Kidney (tissue), 13 donors: ENCODE measurements at regions not wholly inside any gene's neighbourhood (a gene's known extent, or its start where the extent isn't known, plus 50 kb on each side); places are given as distances from the start of the nearest gene placed in this dataset.
A peak's percentile ranks its signal among the peaks of the same experiment; 100 is the strongest.

ENCODE experiments used
- DNase-seq, 5 donors: peaks; one replicate each; pipeline ENCODE4 v3.0.0-alpha.2; 2013 to 2020
- FAIRE-seq: peaks from 2 replicates; lab custom pipeline; 2012; peaks lifted over from hg19 to GRCh38; lab: Jason Lieb, UNC
- H3K27ac ChIP-seq, 2 donors: one replicate each; pipeline ENCODE4 v1.7.0; 2013; ENCODE audit warnings: low read depth in 2 of 2, low read length in 2 of 2, inconsistent platforms in 1 of 2
- H3K27me3 ChIP-seq: one replicate; pipeline ENCODE4 v1.7.1; 2013; ENCODE audit warnings: low read length, inconsistent platforms; ENCODE audit not compliant: control insufficient read depth, insufficient read depth
- H3K36me3 ChIP-seq, 3 donors: one replicate each; pipeline versions ENCODE4 v1.7.0 to v1.7.1; 2013; ENCODE audit warnings: low read length in 3 of 3, control low read depth in 1 of 3, inconsistent platforms in 1 of 3; ENCODE audit not compliant: insufficient read depth in 3 of 3, control insufficient read depth in 2 of 3
- H3K4me1 ChIP-seq, 3 donors: one replicate each; pipeline versions ENCODE4 v1.7.0 to v1.7.1; 2013; ENCODE audit warnings: low read length in 3 of 3, inconsistent platforms in 1 of 3, low read depth in 1 of 3; ENCODE audit not compliant: control insufficient read depth in 2 of 3, insufficient read depth in 2 of 3
- H3K4me3 ChIP-seq, 3 donors: one replicate each; pipeline versions ENCODE4 v1.7.0 to v1.8.1; 2013; ENCODE audit warnings: low read length in 3 of 3, control low read depth in 1 of 3, inconsistent platforms in 1 of 3
- H3K9ac ChIP-seq, 3 donors: one replicate each; pipeline versions ENCODE4 v1.7.0 to v1.7.1; 2013; ENCODE audit warnings: low read length in 3 of 3, control low read depth in 1 of 3, inconsistent platforms in 1 of 3
- H3K9me3 ChIP-seq, 3 donors: one replicate each; pipeline versions ENCODE4 v1.7.0 to v1.7.1; 2013; ENCODE audit warnings: low read length in 3 of 3, control low read depth in 1 of 3, inconsistent platforms in 1 of 3; ENCODE audit not compliant: control insufficient read depth in 2 of 3, insufficient read depth in 1 of 3
- CTCF ChIP-seq: IDR thresholded peaks from 3 replicates; pipeline ENCODE4 v1.5.1; 2012; ENCODE audit warnings: mild to moderate bottlenecking, moderate library complexity, borderline replicate concordance; ENCODE audit not compliant: insufficient read depth; ENCODE audit errors: extremely low read depth
- intact Hi-C: fragments of 100-400 bp; cut with DNase I; formaldehyde crosslinking; loops from one replicate; pipeline ENCODE4 v1.11.1; 2022
- donor health status: control.
- donor health status: control.
- donor health status: control.
- donor health status: control.
- donor health status: control.
- donor health status: DM: yes; HTN: yes; CAD: no.
- donor health status: Normal renal cell carcinoma (clear cell type).

DNA sequence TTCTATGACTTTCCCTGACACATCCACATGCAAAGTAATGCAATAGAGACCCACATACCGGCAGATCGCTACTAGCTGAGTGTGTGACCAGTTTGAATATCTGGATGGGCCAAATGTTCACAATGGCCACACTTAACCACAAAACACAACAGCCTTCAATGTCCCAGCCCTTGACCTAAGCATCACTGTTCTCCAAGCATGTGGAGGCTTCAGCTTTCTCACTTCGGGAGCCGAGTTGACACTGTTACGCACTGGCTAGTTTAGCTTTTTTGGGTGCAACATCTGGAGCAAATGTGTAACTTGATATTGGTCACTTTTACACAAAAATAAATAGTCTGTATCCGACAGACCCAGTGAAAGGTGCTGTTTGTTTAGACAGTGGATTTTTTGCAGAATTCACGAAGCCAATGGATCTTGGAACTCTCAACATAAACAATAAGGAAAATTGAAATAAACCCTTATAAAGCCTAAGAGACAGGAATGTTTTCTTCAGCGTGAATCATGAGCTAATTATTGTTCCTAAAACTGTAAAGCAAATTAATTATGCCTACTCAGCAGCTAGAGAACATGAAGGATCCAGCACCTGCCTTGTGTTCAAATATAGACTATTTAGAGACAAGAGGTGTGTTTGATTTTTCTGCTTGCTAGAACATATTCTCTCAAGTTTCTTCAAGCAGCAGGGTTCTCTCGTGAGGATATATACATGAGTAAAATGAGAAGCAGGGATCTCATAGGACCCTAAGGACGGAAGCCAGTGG lies 117.6 kb upstream of the JCAD start:
- no peak overlapping the region for H3K27ac ChIP-seq
- no peaks in the 10 kb centered on the region for H3K9me3 ChIP-seq
- FAIRE-seq (no peak), DNase-seq (peak in 2 of 5 donors; percentile 23 to 27)
- no peaks in the 10 kb centered on the region for H3K27me3 ChIP-seq
- intact Hi-C loops = no loop called here
- no peaks in the 10 kb centered on the region for H3K4me1 ChIP-seq
- no peak overlapping the region for H3K4me3 ChIP-seq
- H3K36me3 ChIP-seq = no peaks in the 10 kb centered on the region
- no peak for TF ChIP-seq CTCF
- no peak overlapping the region for H3K9ac ChIP-seq

GRCh38 chr10:30176182-30176581 lies 116.8 kb upstream of the JCAD start:
- no peak for TF ChIP-seq CTCF
- H3K27ac ChIP-seq = no peak overlapping the region
- H3K4me1 ChIP-seq = no peaks in the 10 kb centered on the region
- FAIRE-seq = no peak
- no peak overlapping the region for H3K4me3 ChIP-seq
- DNase-seq = no peak
- no peaks in the 10 kb centered on the region for H3K27me3 ChIP-seq
- H3K9ac ChIP-seq = no peak overlapping the region
- intact Hi-C loops = no loop called here
- no peaks in the 10 kb centered on the region for H3K9me3 ChIP-seq
- no peaks in the 10 kb centered on the region for H3K36me3 ChIP-seq

DNA sequence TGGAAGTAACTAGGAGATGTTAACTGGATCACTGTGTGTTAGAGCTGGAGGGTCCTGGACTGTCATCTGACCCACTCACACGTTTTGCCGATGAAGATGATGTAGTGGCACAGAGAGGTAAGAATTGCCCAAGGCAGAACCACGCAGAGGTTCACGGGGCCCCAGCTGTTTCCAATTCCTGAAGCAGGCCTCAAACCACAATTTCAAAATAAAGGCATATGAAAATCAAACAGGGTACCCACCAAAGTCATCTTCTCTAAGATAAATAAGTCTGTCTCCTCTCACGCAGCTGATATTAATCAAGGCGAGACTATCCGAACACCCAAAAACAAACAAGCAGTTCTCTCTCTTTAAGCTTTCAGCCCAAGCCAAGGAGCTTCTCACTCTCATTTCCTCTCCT lies 113.3 kb upstream of the JCAD start:
- Histone ChIP-seq H3K36me3 (no peaks in the 10 kb centered on the region), H3K9ac (no peak overlapping the region), H3K4me1 (no peaks in the 10 kb centered on the region), H3K27me3 (no peaks in the 10 kb centered on the region), H3K27ac (no peak overlapping the region), H3K9me3 (no peaks in the 10 kb centered on the region), H3K4me3 (no peak overlapping the region)
- TF ChIP-seq CTCF = no peak
- no peak for FAIRE-seq
- intact Hi-C loops = no loop called here
- no peak for DNase-seq
